ENCODE measurements at regions not wholly inside any gene's neighbourhood (a gene's known extent, or its start where the extent isn't known, plus 50 kb on each side); places are given as distances from the start of the nearest gene placed in this dataset.
"Not testable (repeated sequence)": the region's sequence is repeated elsewhere in the genome, so short reads cannot be mapped to it uniquely, and the experiment has no call there.

- no peak for DNase-seq (ENCODE audit: low spot score)
- Histone ChIP-seq H3K4me3 (ENCODE audit: low read depth in 1 of 3, low read length in 3 of 3) (no peak overlapping the region), H3K4me1 (ENCODE audit: control insufficient read depth in 4 of 4, insufficient read depth in 4 of 4, low read length in 3 of 4) (no peaks in the 10 kb centered on the region), H3K9ac (ENCODE audit: low read depth in 1 of 2, low read length in 2 of 2) (no peak overlapping the region), H3K9me3 (ENCODE audit: control insufficient read depth in 4 of 4, low read length in 3 of 4) (no peaks in the 10 kb centered on the region), H3K27ac (ENCODE audit: low read depth in 1 of 2, low read length in 2 of 2) (no peak overlapping the region), H3K36me3 (ENCODE audit: control insufficient read depth in 4 of 4, insufficient read depth in 3 of 4, low read depth in 1 of 4, low read length in 3 of 4) (no peaks in the 10 kb centered on the region), H3K27me3 (ENCODE audit: control insufficient read depth in 4 of 4, insufficient read depth in 4 of 4, low read length in 3 of 4) (no peaks in the 10 kb centered on the region)
- TF ChIP-seq EGR1 (IDR thresholded peaks at IDR 0.05; ENCODE audit: low read depth in 2 of 2) (no peak), MAX (IDR thresholded peaks at IDR 0.05) (no peak), SP1 (IDR thresholded peaks at IDR 0.05) (no peak), GABPA (IDR thresholded peaks at IDR 0.05 in 1 of 2, conservative IDR thresholded peaks at IDR 0.05 in 1 of 2) (no peak), RAD21 (IDR thresholded peaks at IDR 0.05) (no peak), NR2F2 (IDR thresholded peaks at IDR 0.05) (no peak), HNF4A (conservative IDR thresholded peaks at IDR 0.05) (no peak), YY1 (IDR thresholded peaks at IDR 0.05) (no peak), FOXA1 (IDR thresholded peaks at IDR 0.05) (no peak), FOXA2 (IDR thresholded peaks at IDR 0.05) (no peak), CTCF (IDR thresholded peaks at IDR 0.05; ENCODE audit: low read depth, low read length, missing input control) (no peak), REST (IDR thresholded peaks at IDR 0.05) (no peak), HNF4G (IDR thresholded peaks at IDR 0.05) (no peak), RXRA (IDR thresholded peaks at IDR 0.05) (no peak), ATF3 (IDR thresholded peaks at IDR 0.05) (no peak), TAF1 (conservative IDR thresholded peaks at IDR 0.05) (no peak)
- TF ChIP-seq, protein P1, sequence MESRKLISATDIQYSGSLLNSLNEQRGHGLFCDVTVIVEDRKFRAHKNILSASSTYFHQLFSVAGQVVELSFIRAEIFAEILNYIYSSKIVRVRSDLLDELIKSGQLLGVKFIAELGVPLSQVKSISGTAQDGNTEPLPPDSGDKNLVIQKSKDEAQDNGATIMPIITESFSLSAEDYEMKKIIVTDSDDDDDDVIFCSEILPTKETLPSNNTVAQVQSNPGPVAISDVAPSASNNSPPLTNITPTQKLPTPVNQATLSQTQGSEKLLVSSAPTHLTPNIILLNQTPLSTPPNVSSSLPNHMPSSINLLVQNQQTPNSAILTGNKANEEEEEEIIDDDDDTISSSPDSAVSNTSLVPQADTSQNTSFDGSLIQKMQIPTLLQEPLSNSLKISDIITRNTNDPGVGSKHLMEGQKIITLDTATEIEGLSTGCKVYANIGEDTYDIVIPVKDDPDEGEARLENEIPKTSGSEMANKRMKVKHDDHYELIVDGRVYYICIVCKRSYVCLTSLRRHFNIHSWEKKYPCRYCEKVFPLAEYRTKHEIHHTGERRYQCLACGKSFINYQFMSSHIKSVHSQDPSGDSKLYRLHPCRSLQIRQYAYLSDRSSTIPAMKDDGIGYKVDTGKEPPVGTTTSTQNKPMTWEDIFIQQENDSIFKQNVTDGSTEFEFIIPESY (IDR thresholded peaks at IDR 0.05): no peak
- WGBS: 94% methylated on average over 2 of the region's 2 CpGs
Measured at GRCh38 chr5:147113967-147114366, 120.9 kb upstream of the STK32A start.

DNA sequence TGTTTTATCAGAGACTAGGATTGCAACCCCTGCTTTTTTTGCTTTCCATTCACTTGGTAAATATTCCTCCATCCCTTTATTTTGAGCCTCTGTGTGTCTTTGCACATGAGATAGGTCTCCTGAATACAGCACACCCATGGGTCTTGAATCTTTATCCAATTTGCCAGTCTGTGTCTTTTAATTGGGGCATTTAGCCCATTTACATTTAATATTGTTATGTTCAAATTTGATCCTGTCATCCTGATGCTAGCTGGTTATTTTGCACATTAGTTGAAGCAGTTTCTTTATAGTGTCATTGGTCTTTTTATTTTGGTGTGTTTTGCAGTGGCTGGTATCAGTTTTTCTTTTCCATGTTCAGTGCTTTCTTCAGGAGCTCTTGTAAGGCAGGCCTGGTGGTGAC lies 95.1 kb upstream of the STK32A start:
- H3K27ac ChIP-seq (ENCODE audit: low read depth in 1 of 2, low read length in 2 of 2); H3K4me1 ChIP-seq (ENCODE audit: control insufficient read depth in 4 of 4, insufficient read depth in 4 of 4, low read length in 3 of 4); H3K4me3 ChIP-seq (ENCODE audit: low read depth in 1 of 3, low read length in 3 of 3); DNase-seq (ENCODE audit: low spot score); H3K36me3 ChIP-seq (ENCODE audit: control insufficient read depth in 4 of 4, insufficient read depth in 3 of 4, low read depth in 1 of 4, low read length in 3 of 4); H3K9me3 ChIP-seq (ENCODE audit: control insufficient read depth in 4 of 4, low read length in 3 of 4); H3K9ac ChIP-seq (ENCODE audit: low read depth in 1 of 2, low read length in 2 of 2); H3K27me3 ChIP-seq (ENCODE audit: control insufficient read depth in 4 of 4, insufficient read depth in 4 of 4, low read length in 3 of 4): not testable (repeated sequence)
